Mesendoderm (in vitro differentiated cells): ENCODE measurements at regions not wholly inside any gene's neighbourhood (a gene's known extent, or its start where the extent isn't known, plus 50 kb on each side); places are given as distances from the start of the nearest gene placed in this dataset.

Source experiments
- DNase-seq: peaks from one replicate; pipeline ENCODE4 v3.0.0; 2013
- H2AK5ac ChIP-seq: 2 replicates; pipeline ENCODE4 v1.6.1; 2013; ENCODE audit warnings: low read length, inconsistent platforms
- H2BK120ac ChIP-seq: 2 replicates; pipeline ENCODE4 v1.6.1; 2013; ENCODE audit warnings: low read depth, mild to moderate bottlenecking, low read length, moderate library complexity, mixed read lengths
- H2BK15ac ChIP-seq: replicated peaks from 2 replicates; pipeline ENCODE4 v1.6.1; 2013; ENCODE audit warnings: low read depth, mild to moderate bottlenecking, moderate library complexity
- H2BK5ac ChIP-seq: 2 replicates; pipeline ENCODE4 v1.6.1; 2013; ENCODE audit warnings: low read length, inconsistent platforms
- H3K18ac ChIP-seq: 2 replicates; pipeline ENCODE4 v1.6.1; 2013; ENCODE audit warnings: mild to moderate bottlenecking, low read length, mixed read lengths
- H3K23ac ChIP-seq: one replicate; pipeline ENCODE4 v1.6.1; 2013; ENCODE audit warnings: low read length
- H3K27ac ChIP-seq: 2 replicates; pipeline ENCODE4 v1.5.1; 2013; ENCODE audit warnings: low read depth, mild to moderate bottlenecking, inconsistent platforms, low read length, moderate library complexity
- H3K27me3 ChIP-seq: 2 replicates; pipeline ENCODE4 v1.6.1; 2013; ENCODE audit warnings: low read length, control low read depth, mild to moderate bottlenecking, inconsistent platforms; ENCODE audit not compliant: insufficient read depth, poor library complexity
- H3K36me3 ChIP-seq: 2 replicates; pipeline ENCODE4 v1.6.1; 2013; ENCODE audit warnings: low read length, inconsistent platforms; ENCODE audit not compliant: control insufficient read depth, insufficient read depth
- H3K4ac ChIP-seq: one replicate; pipeline ENCODE4 v1.6.1; 2013; ENCODE audit warnings: low read depth, mild to moderate bottlenecking, low read length, moderate library complexity
- H3K4me1 ChIP-seq: 2 replicates; pipeline ENCODE4 v1.6.1; 2013; ENCODE audit warnings: low read depth, low read length, inconsistent platforms; ENCODE audit not compliant: control insufficient read depth
- H3K4me2 ChIP-seq: 2 replicates; pipeline ENCODE4 v1.6.1; 2013; ENCODE audit warnings: low read length
- H3K4me3 ChIP-seq: 2 replicates; pipeline ENCODE4 v1.5.1; 2013; ENCODE audit warnings: mild to moderate bottlenecking, low read length
- H3K56ac ChIP-seq: one replicate; pipeline ENCODE4 v1.6.1; 2013; ENCODE audit warnings: low read length
- H3K79me1 ChIP-seq: 2 replicates; pipeline ENCODE4 v1.6.1; 2013; ENCODE audit warnings: low read length, inconsistent platforms
- H3K79me2 ChIP-seq: 2 replicates; pipeline ENCODE4 v1.6.1; 2013; ENCODE audit warnings: mild to moderate bottlenecking, low read length; ENCODE audit not compliant: control insufficient read depth, insufficient read depth
- H3K9ac ChIP-seq: 2 replicates; pipeline ENCODE4 v1.6.1; 2013; ENCODE audit warnings: low read length, inconsistent platforms
- H4K5ac ChIP-seq: one replicate; pipeline ENCODE4 v1.6.1; 2013; ENCODE audit warnings: low read length
- H4K8ac ChIP-seq: one replicate; pipeline ENCODE4 v1.6.1; 2013; ENCODE audit warnings: low read depth, mild to moderate bottlenecking, control low read depth, low read length, moderate library complexity
- WGBS: extraction: QIAGEN DNeasy Blood & Tissue Kit; methylation state at CpG from one replicate; pipeline ENCODE4 v1.1.7; 2013; ENCODE audit warnings: low lambda C conversion rate, missing lambda C conversion rate; ENCODE audit not compliant: insufficient coverage; ENCODE audit errors: extremely low coverage; 5-methylcytosine and 5-hydroxymethylcytosine counted together

DNA sequence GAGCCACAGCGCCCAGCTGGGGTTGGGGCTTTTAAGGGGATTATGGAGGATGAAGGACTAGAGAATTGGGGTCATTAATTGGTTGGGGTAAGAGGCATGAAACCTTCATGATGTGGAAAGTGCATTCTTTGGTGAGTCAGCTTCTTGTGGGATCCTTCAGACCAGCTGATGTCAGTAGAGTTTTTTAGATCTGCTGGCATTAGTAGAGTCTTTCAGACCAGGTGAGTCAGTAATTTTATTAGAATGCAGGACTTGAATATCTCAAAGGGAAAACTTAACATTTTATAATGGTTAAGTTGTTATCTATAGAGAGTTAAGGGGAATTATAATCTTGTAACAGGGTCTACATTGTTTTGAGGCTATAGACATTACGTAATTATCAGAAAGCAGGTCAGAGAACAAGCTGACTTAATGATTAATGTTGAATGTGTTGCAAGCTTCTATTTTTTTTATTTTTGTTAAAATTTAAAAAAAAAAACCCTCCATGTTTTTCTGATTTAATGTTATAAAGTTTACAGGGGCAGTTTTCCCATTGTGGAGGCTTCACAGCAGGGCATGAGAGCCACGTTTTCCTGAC is 160.9 kb upstream of the FMN2 start:
- Histone ChIP-seq H3K27ac (no peak overlapping the region), H3K9ac (no peak overlapping the region), H4K8ac (no peak overlapping the region), H2BK120ac (no peak overlapping the region), H3K79me1 (no peaks in the 10 kb centered on the region), H2BK5ac (no peak overlapping the region), H3K23ac (no peak overlapping the region), H3K27me3 (no peaks in the 10 kb centered on the region), H2AK5ac (no peak overlapping the region), H4K5ac (no peak overlapping the region), H3K79me2 (no peaks in the 10 kb centered on the region), H3K4me2 (no peak overlapping the region), H2BK15ac (no peak overlapping the region), H3K18ac (no peak overlapping the region), H3K4ac (no peak overlapping the region), H3K36me3 (no peaks in the 10 kb centered on the region), H3K4me3 (no peak overlapping the region), H3K56ac (no peak overlapping the region), H3K4me1 (no peaks in the 10 kb centered on the region)
- DNase-seq: peak; percentile 5
- WGBS: no CpG with 5 or more reads among the region's 3 CpGs

GRCh38 chr1:239931341-239931740 is 160.3 kb upstream of the FMN2 start:
- Histone ChIP-seq H3K56ac (no peak overlapping the region), H3K27ac (no peak overlapping the region), H3K27me3 (no peaks in the 10 kb centered on the region), H3K23ac (no peak overlapping the region), H3K4me2 (no peak overlapping the region), H4K8ac (no peak overlapping the region), H2AK5ac (no peak overlapping the region), H3K9ac (no peak overlapping the region), H3K79me1 (no peaks in the 10 kb centered on the region), H4K5ac (no peak overlapping the region), H2BK120ac (no peak overlapping the region), H3K79me2 (no peaks in the 10 kb centered on the region), H3K4me3 (no peak overlapping the region), H2BK15ac (no peak overlapping the region), H2BK5ac (no peak overlapping the region), H3K4me1 (no peaks in the 10 kb centered on the region), H3K18ac (no peak overlapping the region), H3K4ac (no peak overlapping the region), H3K36me3 (no peaks in the 10 kb centered on the region)
- WGBS: no CpG with 5 or more reads among the region's 6 CpGs
- no peak for DNase-seq

DNA sequence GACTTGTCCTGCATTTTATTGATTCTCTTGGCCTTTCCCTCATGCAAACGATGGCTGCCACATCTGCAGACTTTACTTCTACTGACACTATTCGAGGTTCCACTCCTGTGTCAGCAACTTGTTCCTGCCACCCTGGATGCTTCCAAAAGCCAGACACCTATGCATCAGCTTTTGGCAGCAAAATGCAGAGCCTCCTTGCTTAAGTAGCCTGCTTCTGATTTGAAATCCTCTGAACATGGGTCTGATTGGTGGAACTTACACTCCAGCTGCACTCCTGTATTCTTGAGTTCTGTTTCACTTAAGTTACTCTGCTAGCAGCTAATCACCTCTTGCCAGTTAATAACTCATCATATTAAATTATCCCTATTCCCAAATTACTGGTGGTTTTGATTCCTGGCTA is 152.1 kb upstream of the FMN2 start:
- H3K79me1 ChIP-seq: no peaks in the 10 kb centered on the region
- H3K56ac ChIP-seq: no peak overlapping the region
- H3K4ac ChIP-seq: no peak overlapping the region
- DNase-seq: no peak
- no peak overlapping the region for H2BK15ac ChIP-seq
- no peaks in the 10 kb centered on the region for H3K4me1 ChIP-seq
- no peak overlapping the region for H3K4me2 ChIP-seq
- no peaks in the 10 kb centered on the region for H3K36me3 ChIP-seq
- H4K8ac ChIP-seq: no peak overlapping the region
- H3K9ac ChIP-seq: no peak overlapping the region
- H2BK5ac ChIP-seq: no peak overlapping the region
- no peak overlapping the region for H4K5ac ChIP-seq
- no peak overlapping the region for H2BK120ac ChIP-seq
- H3K4me3 ChIP-seq: no peak overlapping the region
- no peak overlapping the region for H2AK5ac ChIP-seq
- no peaks in the 10 kb centered on the region for H3K79me2 ChIP-seq
- no peak overlapping the region for H3K23ac ChIP-seq
- no peak overlapping the region for H3K27ac ChIP-seq
- no CpG with 5 or more reads among the region's 2 CpGs for WGBS
- no peaks in the 10 kb centered on the region for H3K27me3 ChIP-seq
- no peak overlapping the region for H3K18ac ChIP-seq

DNA sequence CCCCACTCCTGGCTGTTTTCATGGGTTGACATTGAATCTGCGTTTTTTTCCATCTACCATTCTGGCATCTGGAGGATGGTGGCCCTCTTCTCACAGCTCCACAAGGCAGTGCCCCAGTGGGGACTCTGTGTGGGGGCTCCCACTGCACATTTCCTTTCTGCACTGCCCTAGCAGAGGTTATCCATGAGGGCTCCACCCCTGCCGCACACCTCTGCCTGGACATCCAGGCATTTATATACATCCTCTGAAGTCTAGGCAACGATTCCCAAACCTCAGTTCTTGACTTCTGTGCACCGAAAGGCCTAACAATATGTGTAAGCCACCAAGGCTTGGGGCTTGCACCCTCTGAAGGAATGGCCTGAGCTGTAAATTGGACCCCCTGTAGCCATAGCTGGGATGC is 147.9 kb upstream of the FMN2 start:
- no peaks in the 10 kb centered on the region for H3K27me3 ChIP-seq
- H3K9ac ChIP-seq: no peak overlapping the region
- H3K79me2 ChIP-seq: no peaks in the 10 kb centered on the region
- no peaks in the 10 kb centered on the region for H3K36me3 ChIP-seq
- H3K79me1 ChIP-seq: no peaks in the 10 kb centered on the region
- no peaks in the 10 kb centered on the region for H3K4me1 ChIP-seq
- H2AK5ac ChIP-seq: no peak overlapping the region
- H4K5ac ChIP-seq: no peak overlapping the region
- H2BK5ac ChIP-seq: no peak overlapping the region
- no peak overlapping the region for H3K56ac ChIP-seq
- H3K18ac ChIP-seq: no peak overlapping the region
- DNase-seq: no peak
- H2BK15ac ChIP-seq: no peak overlapping the region
- no peak overlapping the region for H3K27ac ChIP-seq
- no peak overlapping the region for H3K4me3 ChIP-seq
- no peak overlapping the region for H3K23ac ChIP-seq
- WGBS: no CpG with 5 or more reads among the region's 4 CpGs
- H2BK120ac ChIP-seq: no peak overlapping the region
- H3K4me2 ChIP-seq: no peak overlapping the region
- no peak overlapping the region for H3K4ac ChIP-seq
- H4K8ac ChIP-seq: no peak overlapping the region

DNA sequence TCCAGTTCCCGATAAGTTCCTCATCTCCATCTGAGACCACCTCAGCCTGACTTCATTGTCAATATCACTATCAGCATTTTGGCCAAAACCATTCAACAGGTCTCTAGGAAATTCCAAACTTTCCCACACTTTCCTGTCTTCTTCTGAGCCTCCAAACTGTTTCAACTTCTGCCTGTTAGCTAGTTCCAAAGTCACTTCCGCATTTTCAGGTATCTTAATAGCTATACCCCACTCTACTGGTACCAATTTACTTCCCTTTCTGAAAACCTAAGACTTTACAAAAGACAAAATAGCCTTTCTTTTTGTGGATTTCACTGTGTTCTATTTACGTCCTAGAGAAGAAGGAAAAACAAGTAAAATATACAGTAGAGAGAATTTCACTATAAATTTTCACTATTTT is 147.0 kb upstream of the FMN2 start:
- no peak for DNase-seq
- no CpG with 5 or more reads among the region's 3 CpGs for WGBS

GRCh38 chr1:239947801-239948200 is 143.9 kb upstream of the FMN2 start:
- no peak overlapping the region for H3K56ac ChIP-seq
- H3K27me3 ChIP-seq: no peaks in the 10 kb centered on the region
- no peaks in the 10 kb centered on the region for H3K79me1 ChIP-seq
- H3K79me2 ChIP-seq: no peaks in the 10 kb centered on the region
- WGBS: no CpG with 5 or more reads among the region's 2 CpGs
- no peak overlapping the region for H3K9ac ChIP-seq
- no peak for DNase-seq
- H3K23ac ChIP-seq: no peak overlapping the region
- H2AK5ac ChIP-seq: no peak overlapping the region
- H3K4ac ChIP-seq: no peak overlapping the region
- H3K4me2 ChIP-seq: no peak overlapping the region
- H2BK5ac ChIP-seq: no peak overlapping the region
- H2BK120ac ChIP-seq: no peak overlapping the region
- no peak overlapping the region for H3K18ac ChIP-seq
- H3K27ac ChIP-seq: no peak overlapping the region
- H3K4me3 ChIP-seq: no peak overlapping the region
- H3K36me3 ChIP-seq: no peaks in the 10 kb centered on the region
- no peak overlapping the region for H4K8ac ChIP-seq
- no peak overlapping the region for H4K5ac ChIP-seq
- H3K4me1 ChIP-seq: no peaks in the 10 kb centered on the region
- no peak overlapping the region for H2BK15ac ChIP-seq

More for the DNA sequence above, 147.0 kb upstream of the FMN2 start:
- Histone ChIP-seq H3K79me2 (no peaks in the 10 kb centered on the region), H3K79me1 (no peaks in the 10 kb centered on the region), H4K5ac (no peak overlapping the region), H3K18ac (no peak overlapping the region), H3K4ac (no peak overlapping the region), H3K4me3 (no peak overlapping the region), H2BK120ac (no peak overlapping the region), H2AK5ac (no peak overlapping the region), H3K23ac (no peak overlapping the region), H3K4me1 (no peaks in the 10 kb centered on the region), H3K4me2 (no peak overlapping the region), H3K27me3 (no peaks in the 10 kb centered on the region), H3K36me3 (no peaks in the 10 kb centered on the region), H3K56ac (no peak overlapping the region), H3K27ac (no peak overlapping the region), H4K8ac (no peak overlapping the region), H2BK5ac (no peak overlapping the region), H3K9ac (no peak overlapping the region), H2BK15ac (no peak overlapping the region)
